ENCODE measurements at regions not wholly inside any gene's neighbourhood (a gene's known extent, or its start where the extent isn't known, plus 50 kb on each side); places are given as distances from the start of the nearest gene placed in this dataset.

DNA sequence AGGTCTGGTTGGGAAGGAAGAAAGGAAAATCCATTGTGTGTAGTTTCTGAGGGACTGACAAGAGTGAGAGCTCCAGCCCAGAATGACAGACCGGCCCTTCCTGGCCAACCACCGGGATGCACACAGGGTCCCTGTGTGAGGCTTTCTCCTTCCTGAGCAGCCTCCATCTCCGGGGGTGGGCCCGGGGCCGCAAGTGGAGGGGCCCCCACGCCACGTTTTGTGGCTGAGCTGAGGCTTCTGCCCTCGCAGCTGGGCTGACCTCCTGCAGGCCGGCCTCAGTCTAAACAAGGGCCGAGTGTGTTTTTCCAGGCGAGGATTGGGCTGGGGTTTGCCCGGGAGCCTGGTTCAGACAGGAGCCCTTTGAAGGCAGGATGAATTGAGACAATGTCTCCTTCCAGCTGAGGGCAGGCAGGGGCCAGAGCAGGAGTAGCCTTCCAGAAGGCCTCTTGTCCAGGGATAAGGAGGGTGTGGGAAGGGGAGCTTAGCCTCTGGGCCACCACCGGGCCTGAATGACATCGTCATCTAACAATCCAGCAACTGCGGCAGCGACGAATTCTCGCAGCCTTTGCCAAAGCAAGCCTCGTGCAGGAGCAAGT lies 96.5 kb upstream of the NCOR2 start:
- DNase-seq, result no peak
- no peak for ATAC-seq (replicated peaks in 1 of 4)
- H3K27me3 Mint-ChIP-seq, result no peaks in the 10 kb centered on the region
- Histone ChIP-seq H3K9me3 (no peaks in the 10 kb centered on the region), H3K4me3 (ENCODE audit: control insufficient read depth in 1 of 2, extremely low read depth in 1 of 2, low read length in 1 of 2) (no peak overlapping the region), H3K36me3 (ENCODE audit: control insufficient read depth in 2 of 2, extremely low read depth in 1 of 2, insufficient read depth in 1 of 2, low read length in 1 of 2) (no peaks in the 10 kb centered on the region), H3K27me3 (replicated peaks in 1 of 2; ENCODE audit: control insufficient read depth in 2 of 2, extremely low read depth in 1 of 2, insufficient read depth in 2 of 2, low read length in 1 of 2) (peaks cover 0 to 11% of the 10 kb centered on the region in 2 experiments), H3K27ac (ENCODE audit: low read length) (no peak overlapping the region), H3K4me1 (ENCODE audit: control insufficient read depth in 1 of 2, extremely low read depth in 1 of 2, insufficient read depth in 2 of 2, low read length in 2 of 2) (no peaks in the 10 kb centered on the region)
- CTCF ChIA-PET, result no interaction called here
- H3K27ac Mint-ChIP-seq, result no peak overlapping the region
- H3K4me1 Mint-ChIP-seq, result no peaks in the 10 kb centered on the region
- POLR2A ChIA-PET, result no interaction called here
- no peak overlapping the region for H3K4me3 Mint-ChIP-seq
- 89% methylated on average over 9 of the region's 19 CpGs for WGBS (ENCODE audit: insufficient coverage)
- H3K36me3 Mint-ChIP-seq, result no peaks in the 10 kb centered on the region
- H3K9me3 Mint-ChIP-seq, result peaks cover 4 to 9% (median 5%) of the 10 kb centered on the region in 3 donors

GRCh38 chr12:124663206-124663605 lies 95.8 kb upstream of the NCOR2 start:
- Mint-ChIP-seq H3K27me3 (no peaks in the 10 kb centered on the region), H3K9me3 (peaks cover 4 to 10% (median 5%) of the 10 kb centered on the region in 3 donors), H3K4me3 (no peak overlapping the region), H3K36me3 (no peaks in the 10 kb centered on the region), H3K4me1 (no peaks in the 10 kb centered on the region), H3K27ac (no peak overlapping the region)
- ChIA-PET CTCF (no interaction called here), POLR2A (interaction anchor here in 1 of 2 donors (0.6 kb wide), 1 partner anchor 193 kb away, joined by 6 read pairs; no protein-coding TSS in a partner anchor)
- no peak for DNase-seq
- no peak overlapping the region for H3K4me3 ChIP-seq (ENCODE audit: control insufficient read depth in 1 of 2, extremely low read depth in 1 of 2, low read length in 1 of 2)
- no peaks in the 10 kb centered on the region for H3K36me3 ChIP-seq (ENCODE audit: control insufficient read depth in 2 of 2, extremely low read depth in 1 of 2, insufficient read depth in 1 of 2, low read length in 1 of 2)
- no peaks in the 10 kb centered on the region for H3K4me1 ChIP-seq (ENCODE audit: control insufficient read depth in 1 of 2, extremely low read depth in 1 of 2, insufficient read depth in 2 of 2, low read length in 2 of 2)
- no peak overlapping the region for H3K27ac ChIP-seq (ENCODE audit: low read length)
- no peak for ATAC-seq (replicated peaks in 1 of 4)
- WGBS (ENCODE audit: insufficient coverage), result 80% methylated on average over 3 of the region's 7 CpGs
- no peaks in the 10 kb centered on the region for H3K9me3 ChIP-seq
- H3K27me3 ChIP-seq (replicated peaks in 1 of 2; ENCODE audit: control insufficient read depth in 2 of 2, extremely low read depth in 1 of 2, insufficient read depth in 2 of 2, low read length in 1 of 2), result peaks cover 0 to 8% of the 10 kb centered on the region in 2 experiments

DNA sequence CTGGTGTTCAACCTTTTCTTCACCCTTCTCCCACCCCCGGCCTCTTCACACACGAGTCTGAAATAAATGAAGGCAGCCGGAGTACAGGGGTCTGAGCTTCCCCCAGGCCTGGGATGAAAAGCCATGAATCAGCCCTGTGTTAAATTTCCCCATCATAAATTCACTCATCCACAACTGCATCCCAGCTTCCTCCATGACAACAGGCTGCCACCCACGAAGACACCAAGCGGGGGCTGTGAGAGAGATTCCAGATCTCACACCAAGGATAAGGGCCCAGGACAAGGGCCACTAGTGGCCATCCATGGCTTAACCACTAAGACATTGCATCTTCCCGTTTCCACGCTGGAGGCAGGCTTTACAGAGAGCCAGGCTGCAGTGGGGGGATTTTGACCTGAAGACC lies 93.9 kb upstream of the NCOR2 start:
- WGBS (ENCODE audit: insufficient coverage), result 90% methylated on average over 7 of the region's 7 CpGs

GRCh38 chr12:124660851-124661250 lies 93.4 kb upstream of the NCOR2 start:
- ChIA-PET POLR2A (no interaction called here), CTCF (no interaction called here)
- H3K4me1 ChIP-seq (ENCODE audit: control insufficient read depth in 1 of 2, extremely low read depth in 1 of 2, insufficient read depth in 2 of 2, low read length in 2 of 2), result no peaks in the 10 kb centered on the region
- H3K4me3 ChIP-seq (ENCODE audit: control insufficient read depth in 1 of 2, extremely low read depth in 1 of 2, low read length in 1 of 2), result no peak overlapping the region
- H3K4me1 Mint-ChIP-seq, result no peaks in the 10 kb centered on the region
- H3K9me3 Mint-ChIP-seq, result peaks cover 4 to 10% (median 5%) of the 10 kb centered on the region in 3 donors
- no peaks in the 10 kb centered on the region for H3K9me3 ChIP-seq
- H3K27ac ChIP-seq (ENCODE audit: low read length), result no peak overlapping the region
- H3K4me3 Mint-ChIP-seq, result no peak overlapping the region
- H3K36me3 Mint-ChIP-seq, result no peaks in the 10 kb centered on the region
- H3K27ac Mint-ChIP-seq, result no peak overlapping the region
- DNase-seq (no peak), ATAC-seq (replicated peaks in 1 of 4) (no peak)
- H3K27me3 ChIP-seq (replicated peaks in 1 of 2; ENCODE audit: control insufficient read depth in 2 of 2, extremely low read depth in 1 of 2, insufficient read depth in 2 of 2, low read length in 1 of 2), result peaks cover 0 to 8% of the 10 kb centered on the region in 2 experiments
- no peaks in the 10 kb centered on the region for H3K36me3 ChIP-seq (ENCODE audit: control insufficient read depth in 2 of 2, extremely low read depth in 1 of 2, insufficient read depth in 1 of 2, low read length in 1 of 2)
- H3K27me3 Mint-ChIP-seq, result peaks cover 0 to 3% of the 10 kb centered on the region in 2 donors
- 91% methylated on average over 20 of the region's 20 CpGs for WGBS (ENCODE audit: insufficient coverage)

More for the DNA sequence above, 93.9 kb upstream of the NCOR2 start:
- Histone ChIP-seq H3K27ac (ENCODE audit: low read length) (no peak overlapping the region), H3K4me3 (ENCODE audit: control insufficient read depth in 1 of 2, extremely low read depth in 1 of 2, low read length in 1 of 2) (no peak overlapping the region), H3K9me3 (no peaks in the 10 kb centered on the region), H3K36me3 (ENCODE audit: control insufficient read depth in 2 of 2, extremely low read depth in 1 of 2, insufficient read depth in 1 of 2, low read length in 1 of 2) (no peaks in the 10 kb centered on the region), H3K27me3 (replicated peaks in 1 of 2; ENCODE audit: control insufficient read depth in 2 of 2, extremely low read depth in 1 of 2, insufficient read depth in 2 of 2, low read length in 1 of 2) (peaks cover 0 to 3% of the 10 kb centered on the region in 2 experiments), H3K4me1 (ENCODE audit: control insufficient read depth in 1 of 2, extremely low read depth in 1 of 2, insufficient read depth in 2 of 2, low read length in 2 of 2) (no peaks in the 10 kb centered on the region)
- DNase-seq (no peak), ATAC-seq (replicated peaks in 1 of 4) (no peak)
- Mint-ChIP-seq H3K27ac (no peak overlapping the region), H3K4me1 (no peaks in the 10 kb centered on the region), H3K4me3 (no peak overlapping the region), H3K27me3 (no peaks in the 10 kb centered on the region), H3K9me3 (peaks cover 4 to 10% (median 5%) of the 10 kb centered on the region in 3 donors), H3K36me3 (no peaks in the 10 kb centered on the region)
- ChIA-PET CTCF (no interaction called here), POLR2A (no interaction called here)

DNA sequence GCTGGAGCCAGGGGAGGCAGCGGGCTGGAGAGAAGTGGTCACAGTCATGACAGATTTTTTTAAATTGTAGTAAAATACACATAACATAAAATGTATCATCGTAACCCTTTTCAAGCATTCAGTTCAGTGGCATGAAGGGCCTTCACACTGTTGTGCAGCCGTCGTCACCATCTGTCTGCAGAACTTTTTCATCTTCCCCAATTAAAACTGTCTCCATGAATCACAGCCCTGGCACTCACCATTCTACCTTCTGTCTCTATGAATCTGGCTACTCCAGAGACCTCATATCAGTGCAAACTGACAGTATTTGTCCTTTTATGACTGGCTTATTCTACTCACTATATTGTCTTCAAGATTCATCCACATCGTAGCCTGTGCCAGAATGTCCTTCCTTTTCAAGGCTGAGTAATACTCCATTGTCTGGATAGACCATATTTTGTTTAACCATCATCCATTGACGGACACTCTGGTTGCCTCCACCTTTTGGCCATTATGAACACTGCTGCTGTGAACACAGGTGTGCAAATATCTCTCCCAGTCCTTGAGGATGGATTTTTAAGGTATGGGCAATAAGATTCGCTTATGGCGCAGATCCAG lies 91.5 kb upstream of the NCOR2 start:
- Histone ChIP-seq H3K36me3 (ENCODE audit: control insufficient read depth in 2 of 2, extremely low read depth in 1 of 2, insufficient read depth in 1 of 2, low read length in 1 of 2) (no peaks in the 10 kb centered on the region), H3K4me3 (ENCODE audit: control insufficient read depth in 1 of 2, extremely low read depth in 1 of 2, low read length in 1 of 2) (no peak overlapping the region), H3K4me1 (ENCODE audit: control insufficient read depth in 1 of 2, extremely low read depth in 1 of 2, insufficient read depth in 2 of 2, low read length in 2 of 2) (no peaks in the 10 kb centered on the region), H3K27me3 (replicated peaks in 1 of 2; ENCODE audit: control insufficient read depth in 2 of 2, extremely low read depth in 1 of 2, insufficient read depth in 2 of 2, low read length in 1 of 2) (peaks cover 0 to 20% of the 10 kb centered on the region in 2 experiments), H3K9me3 (no peaks in the 10 kb centered on the region), H3K27ac (ENCODE audit: low read length) (no peak overlapping the region)
- 89% methylated on average over 3 of the region's 8 CpGs for WGBS (ENCODE audit: insufficient coverage)
- H3K36me3 Mint-ChIP-seq, result no peaks in the 10 kb centered on the region
- H3K9me3 Mint-ChIP-seq, result peaks cover 4 to 5% (median 4%) of the 10 kb centered on the region in 3 donors
- no peaks in the 10 kb centered on the region for H3K4me1 Mint-ChIP-seq
- peaks cover 0 to 3% of the 10 kb centered on the region in 2 donors for H3K27me3 Mint-ChIP-seq
- DNase-seq, result no peak
- no peak for ATAC-seq (replicated peaks in 1 of 4)
- ChIA-PET CTCF (no interaction called here), POLR2A (no interaction called here)
- no peak overlapping the region for H3K27ac Mint-ChIP-seq
- H3K4me3 Mint-ChIP-seq, result no peak overlapping the region

- Mint-ChIP-seq H3K4me1 (peaks cover 0 to 3% (median 2%) of the 10 kb centered on the region in 3 donors), H3K9me3 (peaks cover 4 to 5% (median 4%) of the 10 kb centered on the region in 3 donors), H3K4me3 (no peak overlapping the region), H3K36me3 (no peaks in the 10 kb centered on the region), H3K27me3 (peaks cover 0 to 5% of the 10 kb centered on the region in 2 donors), H3K27ac (no peak overlapping the region)
- WGBS (ENCODE audit: insufficient coverage), result 82% methylated on average over 3 of the region's 4 CpGs
- ChIA-PET CTCF (interaction anchor here in 1 of 2 donors (0.7 kb wide), 1 partner anchor 11 kb away, joined by 4 read pairs; no protein-coding TSS in a partner anchor), POLR2A (no interaction called here)
- no peak for ATAC-seq (replicated peaks in 1 of 4)
- H3K27ac ChIP-seq (ENCODE audit: low read length), result no peak overlapping the region
- no peaks in the 10 kb centered on the region for H3K36me3 ChIP-seq (ENCODE audit: control insufficient read depth in 2 of 2, extremely low read depth in 1 of 2, insufficient read depth in 1 of 2, low read length in 1 of 2)
- H3K4me1 ChIP-seq (ENCODE audit: control insufficient read depth in 1 of 2, extremely low read depth in 1 of 2, insufficient read depth in 2 of 2, low read length in 2 of 2), result peaks cover 0 to 2% of the 10 kb centered on the region in 2 experiments
- H3K27me3 ChIP-seq (replicated peaks in 1 of 2; ENCODE audit: control insufficient read depth in 2 of 2, extremely low read depth in 1 of 2, insufficient read depth in 2 of 2, low read length in 1 of 2), result peaks cover 0 to 21% of the 10 kb centered on the region in 2 experiments
- DNase-seq, result no peak
- no peak overlapping the region for H3K4me3 ChIP-seq (ENCODE audit: control insufficient read depth in 1 of 2, extremely low read depth in 1 of 2, low read length in 1 of 2)
- H3K9me3 ChIP-seq, result no peaks in the 10 kb centered on the region
Observed at GRCh38 chr12:124658302-124658701, 90.9 kb upstream of the NCOR2 start.
